Epithelial cell of esophagus (primary cell): ENCODE measurements at regions not wholly inside any gene's neighbourhood (a gene's known extent, or its start where the extent isn't known, plus 50 kb on each side); places are given as distances from the start of the nearest gene placed in this dataset.
"Not testable (repeated sequence)": the region's sequence is repeated elsewhere in the genome, so short reads cannot be mapped to it uniquely, and the experiment has no call there.

Experiments used
- DNase-seq: peaks from one replicate; pipeline ENCODE4 v3.0.0; 2010; ENCODE audit warnings: low read depth
- H3K4me3 ChIP-seq: 2 replicates; pipeline ENCODE4 v1.5.1; 2011; ENCODE audit warnings: mild to moderate bottlenecking, low read length, control low read depth
- CTCF ChIP-seq: IDR thresholded peaks from 2 replicates; pipeline ENCODE4 v1.5.1; 2011; ENCODE audit warnings: low read depth, mild to moderate bottlenecking, low read length, control low read depth, inconsistent platforms; ENCODE audit not compliant: insufficient read depth; ENCODE audit errors: missing control alignments

- TF ChIP-seq CTCF = peak; percentile 66
- DNase-seq = peak; percentile 43
- not testable (repeated sequence) for H3K4me3 ChIP-seq
Measured at GRCh38 chr3:35924070-35924469, 284.7 kb downstream of the ARPP21 start.

GRCh38 chr3:35927441-35927840 lies 288.1 kb downstream of the ARPP21 start:
- no peak for DNase-seq
- TF ChIP-seq CTCF = no peak
- H3K4me3 ChIP-seq = no peak overlapping the region

- H3K4me3 ChIP-seq = no peak overlapping the region
- DNase-seq = no peak
- no peak for TF ChIP-seq CTCF
Measured at GRCh38 chr3:35929158-35929557, 289.8 kb downstream of the ARPP21 start.

- no peak for TF ChIP-seq CTCF
- no peak overlapping the region for H3K4me3 ChIP-seq
Measured at GRCh38 chr3:35931867-35932266, 292.5 kb downstream of the ARPP21 start.

GRCh38 chr3:35932995-35933394 lies 293.7 kb downstream of the ARPP21 start:
- H3K4me3 ChIP-seq = no peak overlapping the region
- TF ChIP-seq CTCF = no peak
- DNase-seq = peak; percentile 58

More at GRCh38 chr3:35931867-35932266, 292.5 kb downstream of the ARPP21 start:
- DNase-seq = no peak

- no peak for TF ChIP-seq CTCF
- H3K4me3 ChIP-seq = no peak overlapping the region
- peak; percentile 9 for DNase-seq
Measured at GRCh38 chr3:35936571-35936970, 297.2 kb downstream of the ARPP21 start.

- peak; percentile 80 for DNase-seq
- no peak for TF ChIP-seq CTCF
- no peak overlapping the region for H3K4me3 ChIP-seq
Measured at GRCh38 chr3:35944926-35945710, 305.8 kb downstream of the ARPP21 start.
